Stimulated activated CD4-positive, alpha-beta T cell treated with anti-CD3 and anti-CD28 coated beads, Interleukin-2, amount 100 ng/mL, for 24 hours (primary cell): ENCODE measurements at regions not wholly inside any gene's neighbourhood (a gene's known extent, or its start where the extent isn't known, plus 50 kb on each side); places are given as distances from the start of the nearest gene placed in this dataset.

Experiments used
- DNase-seq, 2 donors: peaks; one replicate each; pipeline ENCODE4 v3.0.0-alpha.2; 2020

- DNase-seq, result no peak
Observed at GRCh38 chr16:73389085-73389484, 341.2 kb upstream of the ZFHX3 start.

- DNase-seq, result no peak
Observed at GRCh38 chr16:73387979-73388378, 340.1 kb upstream of the ZFHX3 start.

GRCh38 chr16:73385696-73386095, 337.8 kb upstream of the ZFHX3 start:
- no peak for DNase-seq

- DNase-seq, result no peak
Observed at GRCh38 chr16:73384506-73385089, 336.7 kb upstream of the ZFHX3 start.

- DNase-seq, result no peak
Observed at GRCh38 chr16:73383988-73384365, 336.0 kb upstream of the ZFHX3 start.

GRCh38 chr16:73383195-73383987, 335.5 kb upstream of the ZFHX3 start:
- no peak for DNase-seq

- no peak for DNase-seq
Observed at GRCh38 chr16:73378471-73378870, 330.5 kb upstream of the ZFHX3 start.

GRCh38 chr16:73371584-73372319, 323.8 kb upstream of the ZFHX3 start:
- no peak for DNase-seq

- DNase-seq, result no peak
Observed at GRCh38 chr16:73369851-73370250, 321.9 kb upstream of the ZFHX3 start.

GRCh38 chr16:73368715-73369114, 320.8 kb upstream of the ZFHX3 start:
- no peak for DNase-seq

GRCh38 chr16:73365016-73365551, 317.2 kb upstream of the ZFHX3 start:
- DNase-seq, result no peak

- no peak for DNase-seq
Observed at GRCh38 chr16:73364413-73364812, 316.5 kb upstream of the ZFHX3 start.

GRCh38 chr16:73361061-73361460, 313.1 kb upstream of the ZFHX3 start:
- no peak for DNase-seq

GRCh38 chr16:73356401-73357079, 308.6 kb upstream of the ZFHX3 start:
- no peak for DNase-seq

GRCh38 chr16:73355981-73356380, 308.1 kb upstream of the ZFHX3 start:
- DNase-seq, result no peak

GRCh38 chr16:73354434-73354833, 306.5 kb upstream of the ZFHX3 start:
- no peak for DNase-seq

GRCh38 chr16:73350707-73351452, 303.0 kb upstream of the ZFHX3 start:
- no peak for DNase-seq

- DNase-seq, result no peak
Observed at GRCh38 chr16:73347500-73348375, 299.8 kb upstream of the ZFHX3 start.

- DNase-seq, result no peak
Observed at GRCh38 chr16:73339821-73340220, 291.9 kb upstream of the ZFHX3 start.

GRCh38 chr16:73337373-73338296, 289.7 kb upstream of the ZFHX3 start:
- DNase-seq, result no peak
